ENCODE measurements at regions not wholly inside any gene's neighbourhood (a gene's known extent, or its start where the extent isn't known, plus 50 kb on each side); places are given as distances from the start of the nearest gene placed in this dataset.

- Mint-ChIP-seq H3K4me1 (no peaks in the 10 kb centered on the region), H3K36me3 (no peaks in the 10 kb centered on the region), H3K4me3 (no peak overlapping the region), H3K9me3 (peaks cover 0 to 7% (median 3%) of the 10 kb centered on the region in 7 donors), H3K27ac (no peak overlapping the region), H3K27me3 (ENCODE audit: low read depth in 3 of 3) (peaks cover 0 to 4% (median 3%) of the 10 kb centered on the region in 3 donors)
- H3K9ac ChIP-seq (ENCODE audit: insufficient read depth, low read length, poor library complexity, severe bottlenecking), result no peak overlapping the region
- no peak overlapping the region for H3K4me2 ChIP-seq (replicated peaks; ENCODE audit: extremely low read depth, low read length, poor library complexity, severe bottlenecking)
- H3K27ac ChIP-seq (ENCODE audit: low read depth in 1 of 2, low read length in 2 of 2), result no peak overlapping the region
- no peak for TF ChIP-seq CTCF (IDR thresholded peaks at IDR 0.05)
- intact Hi-C loops (cut with micrococcal nuclease), result no loop called here
- H3K36me3 ChIP-seq (replicated peaks in 1 of 2; ENCODE audit: control insufficient read depth in 1 of 2, insufficient read depth in 2 of 2, low read length in 2 of 2), result no peaks in the 10 kb centered on the region
- H3K79me2 ChIP-seq (ENCODE audit: insufficient read depth, low read length), result no peaks in the 10 kb centered on the region
- H4K20me1 ChIP-seq (ENCODE audit: insufficient read depth, low read length), result no peaks in the 10 kb centered on the region
- 100% methylated on average over 1 of the region's 2 CpGs for WGBS (ENCODE audit: insufficient coverage)
- H3K4me1 ChIP-seq (ENCODE audit: control insufficient read depth in 1 of 2, insufficient read depth in 2 of 2, low read length in 2 of 2), result no peaks in the 10 kb centered on the region
- DNase-seq, result no peak
- no peak overlapping the region for H2AFZ ChIP-seq (ENCODE audit: insufficient read depth, low read depth, low read length, poor library complexity, severe bottlenecking)
- no peaks in the 10 kb centered on the region for H3K27me3 ChIP-seq (ENCODE audit: control insufficient read depth in 2 of 2, insufficient read depth in 2 of 2, low read length in 2 of 2)
- no peaks in the 10 kb centered on the region for H3K9me3 ChIP-seq (replicated peaks in 1 of 2; ENCODE audit: control insufficient read depth in 1 of 2, insufficient read depth in 1 of 2, low read length in 2 of 2)
- no peak overlapping the region for H3K4me3 ChIP-seq (replicated peaks in 1 of 3; ENCODE audit: low read depth in 2 of 3, low read length in 3 of 3)
These were observed 165.3 kb upstream of the PREP start for GRCh38 chr6:105568142-105568541.

GRCh38 chr6:105567140-105567539, 164.3 kb upstream of the PREP start:
- Histone ChIP-seq H3K9ac (ENCODE audit: insufficient read depth, low read length, poor library complexity, severe bottlenecking) (no peak overlapping the region), H2AFZ (ENCODE audit: insufficient read depth, low read depth, low read length, poor library complexity, severe bottlenecking) (no peak overlapping the region), H3K4me1 (ENCODE audit: control insufficient read depth in 1 of 2, insufficient read depth in 2 of 2, low read length in 2 of 2) (peaks cover 2 to 5% of the 10 kb centered on the region in 2 donors), H3K4me3 (replicated peaks in 1 of 3; ENCODE audit: low read depth in 2 of 3, low read length in 3 of 3) (no peak overlapping the region), H3K9me3 (replicated peaks in 1 of 2; ENCODE audit: control insufficient read depth in 1 of 2, insufficient read depth in 1 of 2, low read length in 2 of 2) (peaks cover 3 to 4% of the 10 kb centered on the region in 2 donors), H3K27me3 (ENCODE audit: control insufficient read depth in 2 of 2, insufficient read depth in 2 of 2, low read length in 2 of 2) (no peaks in the 10 kb centered on the region), H3K27ac (ENCODE audit: low read depth in 1 of 2, low read length in 2 of 2) (no peak overlapping the region), H3K79me2 (ENCODE audit: insufficient read depth, low read length) (no peaks in the 10 kb centered on the region), H3K36me3 (replicated peaks in 1 of 2; ENCODE audit: control insufficient read depth in 1 of 2, insufficient read depth in 2 of 2, low read length in 2 of 2) (no peaks in the 10 kb centered on the region), H4K20me1 (ENCODE audit: insufficient read depth, low read length) (no peaks in the 10 kb centered on the region), H3K4me2 (replicated peaks; ENCODE audit: extremely low read depth, low read length, poor library complexity, severe bottlenecking) (no peak overlapping the region)
- intact Hi-C loops (cut with micrococcal nuclease), result no loop called here
- Mint-ChIP-seq H3K27me3 (ENCODE audit: low read depth in 3 of 3) (peaks cover 0 to 4% (median under 1%) of the 10 kb centered on the region in 3 donors), H3K4me1 (peaks cover under 1% of the 10 kb centered on the region), H3K27ac (no peak overlapping the region), H3K4me3 (no peak overlapping the region), H3K9me3 (peaks cover 4 to 14% (median 10%) of the 10 kb centered on the region in 7 donors), H3K36me3 (no peaks in the 10 kb centered on the region)
- 93% methylated on average over 2 of the region's 4 CpGs for WGBS (ENCODE audit: insufficient coverage)
- TF ChIP-seq CTCF (IDR thresholded peaks at IDR 0.05), result no peak
- DNase-seq, result no peak
